ENCODE measurements at regions not wholly inside any gene's neighbourhood (a gene's known extent, or its start where the extent isn't known, plus 50 kb on each side); places are given as distances from the start of the nearest gene placed in this dataset.

GRCh38 chr6:167668754-167669552, 157.8 kb upstream of the AFDN start:
- TF ChIP-seq POLR2AphosphoS5 (IDR thresholded peaks at IDR 0.05; ENCODE audit: low read depth) (no peak), CTCF (conservative IDR thresholded peaks at IDR 0.05; ENCODE audit: low read depth in 2 of 2) (no peak), EZH2 (IDR thresholded peaks at IDR 0.05; ENCODE audit: low read depth, unreplicated experiment) (no peak), JUNB (IDR thresholded peaks at IDR 0.05; ENCODE audit: unreplicated experiment) (no peak), REST (IDR thresholded peaks at IDR 0.05; ENCODE audit: unreplicated experiment) (no peak), ZNF462 (CRISPR knock-in tag; IDR thresholded peaks at IDR 0.05) (no peak), STAT1 (IDR thresholded peaks at IDR 0.05; ENCODE audit: unreplicated experiment) (no peak), CREB1 (CRISPR knock-in tag; IDR thresholded peaks at IDR 0.05; ENCODE audit: low read depth) (no peak), EZH2phosphoT487 (IDR thresholded peaks at IDR 0.05; ENCODE audit: unreplicated experiment) (no peak)
